ENCODE measurements at regions not wholly inside any gene's neighbourhood (a gene's known extent, or its start where the extent isn't known, plus 50 kb on each side); places are given as distances from the start of the nearest gene placed in this dataset.

GRCh38 chr1:106043971-106044370 is 1012.5 kb upstream of the PRMT6 start:
- TF ChIP-seq CTCF (IDR thresholded peaks at IDR 0.05; ENCODE audit: low read depth, low read length), result no peak
- no peak for DNase-seq (ENCODE audit: low read depth in 2 of 2)
- no peak overlapping the region for H3K4me3 ChIP-seq (replicated peaks in 1 of 2; ENCODE audit: low read depth in 2 of 2, low read length in 2 of 2)

DNA sequence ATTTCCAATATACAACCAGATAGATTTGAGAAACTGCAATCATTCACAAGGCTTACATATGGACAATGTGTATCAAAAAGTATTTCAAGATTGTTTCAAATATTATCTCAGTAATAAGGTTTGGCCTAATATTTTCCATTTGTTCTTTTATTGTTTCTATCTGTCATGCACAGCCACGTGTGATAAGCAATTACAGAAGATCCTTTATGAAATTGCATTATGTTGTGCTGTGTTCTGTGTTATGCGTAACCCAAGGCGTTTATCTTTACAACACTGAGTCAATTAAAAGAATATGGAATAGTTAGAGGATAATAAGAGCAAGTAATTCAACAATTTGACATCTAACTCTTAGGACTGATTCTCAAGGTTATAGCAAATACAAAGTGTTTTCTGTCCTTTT is 1009.3 kb upstream of the PRMT6 start:
- no peak for DNase-seq (ENCODE audit: low read depth in 2 of 2)
- TF ChIP-seq CTCF (IDR thresholded peaks at IDR 0.05; ENCODE audit: low read depth, low read length), result no peak

GRCh38 chr1:106049595-106049994 is 1006.9 kb upstream of the PRMT6 start:
- no peak for TF ChIP-seq CTCF (IDR thresholded peaks at IDR 0.05; ENCODE audit: low read depth, low read length)

More for the DNA sequence above, 1009.3 kb upstream of the PRMT6 start:
- no peak overlapping the region for H3K4me3 ChIP-seq (replicated peaks in 1 of 2; ENCODE audit: low read depth in 2 of 2, low read length in 2 of 2)

GRCh38 chr1:106055855-106056254 is 1000.6 kb upstream of the PRMT6 start:
- no peak for TF ChIP-seq CTCF (IDR thresholded peaks at IDR 0.05; ENCODE audit: low read depth, low read length)
- H3K4me3 ChIP-seq (replicated peaks in 1 of 2; ENCODE audit: low read depth in 2 of 2, low read length in 2 of 2), result no peak overlapping the region
- no peak for DNase-seq (ENCODE audit: low read depth in 2 of 2)

More at GRCh38 chr1:106049595-106049994, 1006.9 kb upstream of the PRMT6 start:
- DNase-seq (ENCODE audit: low read depth in 2 of 2), result no peak
- no peak overlapping the region for H3K4me3 ChIP-seq (replicated peaks in 1 of 2; ENCODE audit: low read depth in 2 of 2, low read length in 2 of 2)

DNA sequence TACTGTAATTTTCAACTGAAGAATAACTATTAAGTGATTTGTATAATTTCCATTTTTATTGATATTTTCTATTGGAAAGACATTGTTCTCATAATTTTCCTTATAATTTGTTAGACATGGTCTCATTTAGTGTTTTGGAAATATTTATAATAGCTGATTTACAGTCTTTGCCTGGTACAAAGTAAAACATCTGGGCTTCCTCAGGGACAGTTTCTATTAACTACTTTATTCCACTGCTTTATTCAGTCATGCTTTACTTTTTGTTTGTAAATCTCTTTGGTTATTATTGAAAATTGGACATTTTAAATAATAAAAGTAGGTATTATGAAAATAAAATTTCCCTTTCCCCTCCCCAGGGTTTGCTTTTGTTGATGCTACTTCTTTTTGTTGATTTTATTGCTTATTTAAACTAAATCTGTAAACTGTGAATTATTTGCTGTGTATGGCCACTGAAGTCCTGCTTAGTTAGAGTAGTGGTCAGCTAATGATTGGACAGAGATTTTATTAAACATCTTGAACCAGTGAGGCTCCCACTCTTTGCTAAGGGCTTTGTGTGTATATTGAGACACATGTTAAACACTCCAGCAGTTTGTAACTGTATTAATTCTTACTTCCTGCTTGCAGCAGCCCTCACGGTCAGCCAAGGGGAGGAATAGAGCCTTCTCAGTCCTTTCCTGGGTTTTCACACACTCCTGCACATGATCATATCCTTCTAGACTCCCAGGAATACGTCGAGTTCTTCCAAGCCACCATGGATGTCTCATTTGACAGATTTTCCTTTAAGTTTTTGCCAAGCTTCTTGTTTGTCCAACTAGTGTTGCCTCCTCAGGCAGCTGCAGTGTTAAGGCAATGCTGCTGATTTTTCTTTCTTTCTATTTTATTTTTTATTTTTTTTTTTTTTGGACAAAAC is 994.6 kb upstream of the PRMT6 start:
- no peak overlapping the region for H3K4me3 ChIP-seq (replicated peaks in 1 of 2; ENCODE audit: low read depth in 2 of 2, low read length in 2 of 2)
- no peak for DNase-seq (ENCODE audit: low read depth in 2 of 2)
- no peak for TF ChIP-seq CTCF (IDR thresholded peaks at IDR 0.05; ENCODE audit: low read depth, low read length)

DNA sequence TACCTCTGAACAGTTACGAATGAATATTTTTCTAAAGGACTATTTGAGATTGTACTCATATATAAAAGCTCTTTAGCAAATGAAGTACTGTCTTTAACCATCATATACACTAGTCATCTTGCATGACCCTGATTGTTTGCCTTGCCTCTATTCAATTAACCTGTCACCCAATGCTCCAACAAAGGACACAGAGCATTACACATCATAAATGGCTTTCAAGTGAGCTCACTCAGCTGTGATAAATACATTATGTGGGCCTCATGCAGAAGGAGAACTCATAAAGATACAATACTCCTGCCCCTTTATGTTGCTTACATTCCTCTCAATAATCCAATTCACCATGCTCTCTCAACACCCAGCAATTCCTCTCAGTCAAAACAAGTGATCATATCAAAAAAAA is 993.0 kb upstream of the PRMT6 start:
- TF ChIP-seq CTCF (IDR thresholded peaks at IDR 0.05; ENCODE audit: low read depth, low read length), result no peak
- H3K4me3 ChIP-seq (replicated peaks in 1 of 2; ENCODE audit: low read depth in 2 of 2, low read length in 2 of 2), result no peak overlapping the region

More for the DNA sequence above, 993.0 kb upstream of the PRMT6 start:
- no peak for DNase-seq (ENCODE audit: low read depth in 2 of 2)

Measured in cardiac fibroblast (primary cell).